HL-60 (cell line): ENCODE measurements at regions not wholly inside any gene's neighbourhood (a gene's known extent, or its start where the extent isn't known, plus 50 kb on each side); places are given as distances from the start of the nearest gene placed in this dataset.
A peak's percentile ranks its signal among the peaks of the same experiment; 100 is the strongest.

Source experiments
- DNase-seq, 2 experiments: peaks; one replicate each; pipeline ENCODE4 v3.0.0-alpha.2; 2010 to 2020; ENCODE audit warnings: low read depth in 1 of 2, low spot score in 1 of 2
- H3K27ac ChIP-seq: fragments of 250-450 bp; sonication (Bioruptor Pico); replicated peaks from 2 replicates; pipeline ENCODE4 v1.5.1; 2020; ENCODE audit warnings: mild to moderate bottlenecking, moderate library complexity
- H3K27me3 ChIP-seq: fragments of 250-450 bp; sonication (Bioruptor Pico); 2 replicates; pipeline ENCODE4 v1.5.1; 2021; ENCODE audit warnings: mild to moderate bottlenecking, moderate library complexity; ENCODE audit not compliant: insufficient read depth, poor library complexity, severe bottlenecking
- H3K4me3 ChIP-seq: replicated peaks from 2 replicates; pipeline ENCODE4 v1.5.1; 2011; ENCODE audit warnings: mild to moderate bottlenecking, control low read depth, low read length; ENCODE audit not compliant: insufficient read depth
- GABPA ChIP-seq: IDR thresholded peaks from 2 replicates; pipeline ENCODE4 v1.6.1; 2012; ENCODE audit warnings: low read depth
- POLR2AphosphoS5 ChIP-seq: IDR thresholded peaks from 2 replicates; pipeline ENCODE4 v1.6.1; 2012; ENCODE audit warnings: low read depth
- SPI1 ChIP-seq: IDR thresholded peaks from 2 replicates; pipeline ENCODE4 v1.6.1; 2012; ENCODE audit warnings: low read depth, mild to moderate bottlenecking, borderline replicate concordance
- TF ChIP-seq, protein P1 (sequence below): IDR thresholded peaks from 2 replicates; pipeline ENCODE4 v1.6.1; 2012; ENCODE audit warnings: low read depth; ENCODE audit not compliant: insufficient replicate concordance
- TF ChIP-seq, protein P2 (sequence below): IDR thresholded peaks from one replicate; pipeline ENCODE4 v1.5.1; 2011; ENCODE audit warnings: low read length, control low read depth, inconsistent platforms; ENCODE audit not compliant: insufficient read depth

DNA sequence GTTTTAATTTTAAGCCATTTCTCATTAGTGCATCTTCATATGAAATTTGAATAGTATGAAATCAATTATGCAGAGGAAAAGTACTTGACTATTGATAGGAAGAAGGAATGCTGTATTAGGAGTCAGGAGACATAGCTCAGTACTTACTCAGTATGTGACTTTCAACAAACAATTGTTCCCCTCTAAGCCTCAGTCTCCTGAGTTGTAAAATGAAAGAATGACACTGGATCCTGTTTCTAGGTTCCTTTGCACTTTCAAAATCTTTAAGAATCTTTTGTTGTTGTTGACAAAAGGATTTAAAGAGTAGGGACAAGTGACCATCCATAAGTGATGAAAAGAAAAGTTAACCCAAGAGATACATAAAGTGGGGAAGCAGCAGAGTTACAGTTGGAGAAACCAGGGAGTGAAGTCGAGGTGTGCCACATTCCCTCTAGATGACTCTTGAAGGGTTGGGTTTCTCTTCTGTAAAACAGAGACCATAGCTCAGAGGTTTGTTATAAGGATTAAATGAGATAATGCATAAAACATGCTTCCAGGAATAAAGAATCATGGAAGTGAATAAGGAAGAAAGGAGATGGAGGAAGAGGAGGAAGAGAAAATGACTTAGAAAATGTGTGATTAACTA lies 105.7 kb upstream of the KCNJ15 start:
- DNase-seq: no peak
- H3K27me3 ChIP-seq: peaks cover 5% of the 10 kb centered on the region
- no peak overlapping the region for H3K27ac ChIP-seq
- no peak overlapping the region for H3K4me3 ChIP-seq
- TF ChIP-seq, protein P1, sequence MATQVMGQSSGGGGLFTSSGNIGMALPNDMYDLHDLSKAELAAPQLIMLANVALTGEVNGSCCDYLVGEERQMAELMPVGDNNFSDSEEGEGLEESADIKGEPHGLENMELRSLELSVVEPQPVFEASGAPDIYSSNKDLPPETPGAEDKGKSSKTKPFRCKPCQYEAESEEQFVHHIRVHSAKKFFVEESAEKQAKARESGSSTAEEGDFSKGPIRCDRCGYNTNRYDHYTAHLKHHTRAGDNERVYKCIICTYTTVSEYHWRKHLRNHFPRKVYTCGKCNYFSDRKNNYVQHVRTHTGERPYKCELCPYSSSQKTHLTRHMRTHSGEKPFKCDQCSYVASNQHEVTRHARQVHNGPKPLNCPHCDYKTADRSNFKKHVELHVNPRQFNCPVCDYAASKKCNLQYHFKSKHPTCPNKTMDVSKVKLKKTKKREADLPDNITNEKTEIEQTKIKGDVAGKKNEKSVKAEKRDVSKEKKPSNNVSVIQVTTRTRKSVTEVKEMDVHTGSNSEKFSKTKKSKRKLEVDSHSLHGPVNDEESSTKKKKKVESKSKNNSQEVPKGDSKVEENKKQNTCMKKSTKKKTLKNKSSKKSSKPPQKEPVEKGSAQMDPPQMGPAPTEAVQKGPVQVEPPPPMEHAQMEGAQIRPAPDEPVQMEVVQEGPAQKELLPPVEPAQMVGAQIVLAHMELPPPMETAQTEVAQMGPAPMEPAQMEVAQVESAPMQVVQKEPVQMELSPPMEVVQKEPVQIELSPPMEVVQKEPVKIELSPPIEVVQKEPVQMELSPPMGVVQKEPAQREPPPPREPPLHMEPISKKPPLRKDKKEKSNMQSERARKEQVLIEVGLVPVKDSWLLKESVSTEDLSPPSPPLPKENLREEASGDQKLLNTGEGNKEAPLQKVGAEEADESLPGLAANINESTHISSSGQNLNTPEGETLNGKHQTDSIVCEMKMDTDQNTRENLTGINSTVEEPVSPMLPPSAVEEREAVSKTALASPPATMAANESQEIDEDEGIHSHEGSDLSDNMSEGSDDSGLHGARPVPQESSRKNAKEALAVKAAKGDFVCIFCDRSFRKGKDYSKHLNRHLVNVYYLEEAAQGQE: no peak
- TF ChIP-seq GABPA (no peak), SPI1 (no peak), POLR2AphosphoS5 (no peak)
- TF ChIP-seq, protein P2, sequence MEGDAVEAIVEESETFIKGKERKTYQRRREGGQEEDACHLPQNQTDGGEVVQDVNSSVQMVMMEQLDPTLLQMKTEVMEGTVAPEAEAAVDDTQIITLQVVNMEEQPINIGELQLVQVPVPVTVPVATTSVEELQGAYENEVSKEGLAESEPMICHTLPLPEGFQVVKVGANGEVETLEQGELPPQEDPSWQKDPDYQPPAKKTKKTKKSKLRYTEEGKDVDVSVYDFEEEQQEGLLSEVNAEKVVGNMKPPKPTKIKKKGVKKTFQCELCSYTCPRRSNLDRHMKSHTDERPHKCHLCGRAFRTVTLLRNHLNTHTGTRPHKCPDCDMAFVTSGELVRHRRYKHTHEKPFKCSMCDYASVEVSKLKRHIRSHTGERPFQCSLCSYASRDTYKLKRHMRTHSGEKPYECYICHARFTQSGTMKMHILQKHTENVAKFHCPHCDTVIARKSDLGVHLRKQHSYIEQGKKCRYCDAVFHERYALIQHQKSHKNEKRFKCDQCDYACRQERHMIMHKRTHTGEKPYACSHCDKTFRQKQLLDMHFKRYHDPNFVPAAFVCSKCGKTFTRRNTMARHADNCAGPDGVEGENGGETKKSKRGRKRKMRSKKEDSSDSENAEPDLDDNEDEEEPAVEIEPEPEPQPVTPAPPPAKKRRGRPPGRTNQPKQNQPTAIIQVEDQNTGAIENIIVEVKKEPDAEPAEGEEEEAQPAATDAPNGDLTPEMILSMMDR: no peak

DNA sequence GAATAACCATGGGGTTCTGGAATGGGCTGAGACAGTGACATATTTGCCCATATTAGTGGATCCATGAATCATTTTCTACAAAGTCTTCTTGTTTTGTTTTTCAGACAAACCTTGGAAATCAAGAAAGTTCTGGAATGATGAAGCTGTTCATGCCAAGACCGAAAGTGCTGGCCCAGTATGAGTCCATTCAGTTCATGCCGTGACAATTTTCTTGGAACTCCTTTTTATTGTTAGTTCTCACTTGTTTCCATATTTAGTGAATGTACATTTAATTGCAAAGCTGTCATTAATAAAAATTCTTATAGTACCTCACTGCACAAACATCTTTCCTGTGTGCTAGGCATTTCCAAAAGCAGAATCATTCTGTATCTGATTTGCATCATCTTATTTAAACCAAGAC lies 100.6 kb upstream of the KCNJ15 start:
- Histone ChIP-seq H3K4me3 (no peak overlapping the region), H3K27me3 (no peaks in the 10 kb centered on the region), H3K27ac (no peak overlapping the region)
- DNase-seq: no peak
- TF ChIP-seq SPI1 (no peak), GABPA (no peak), POLR2AphosphoS5 (no peak)
- TF ChIP-seq, protein P1: no peak
- TF ChIP-seq, protein P2: no peak

DNA sequence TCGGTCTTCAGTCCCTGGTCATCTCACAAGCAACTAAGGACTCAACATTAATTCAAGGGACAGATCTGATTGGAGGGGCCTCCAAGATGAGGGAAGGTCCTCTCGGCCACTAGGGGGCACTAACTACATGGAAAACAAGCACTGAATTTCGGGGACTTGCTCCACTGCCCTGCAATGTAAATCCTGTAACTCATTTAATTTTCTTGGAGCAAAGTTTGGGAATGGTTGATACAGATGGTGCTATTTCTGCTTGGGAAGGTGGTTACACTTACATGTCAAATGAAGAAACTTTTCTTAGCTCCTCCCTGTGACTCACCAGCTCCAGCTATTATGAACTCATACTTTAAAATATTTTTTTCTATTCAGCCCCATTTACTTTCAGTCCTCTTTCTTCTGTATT lies 97.4 kb upstream of the KCNJ15 start:
- no peak for TF ChIP-seq SPI1
- TF ChIP-seq, protein P2: peak; percentile 76
- no peak overlapping the region for H3K27ac ChIP-seq

DNA sequence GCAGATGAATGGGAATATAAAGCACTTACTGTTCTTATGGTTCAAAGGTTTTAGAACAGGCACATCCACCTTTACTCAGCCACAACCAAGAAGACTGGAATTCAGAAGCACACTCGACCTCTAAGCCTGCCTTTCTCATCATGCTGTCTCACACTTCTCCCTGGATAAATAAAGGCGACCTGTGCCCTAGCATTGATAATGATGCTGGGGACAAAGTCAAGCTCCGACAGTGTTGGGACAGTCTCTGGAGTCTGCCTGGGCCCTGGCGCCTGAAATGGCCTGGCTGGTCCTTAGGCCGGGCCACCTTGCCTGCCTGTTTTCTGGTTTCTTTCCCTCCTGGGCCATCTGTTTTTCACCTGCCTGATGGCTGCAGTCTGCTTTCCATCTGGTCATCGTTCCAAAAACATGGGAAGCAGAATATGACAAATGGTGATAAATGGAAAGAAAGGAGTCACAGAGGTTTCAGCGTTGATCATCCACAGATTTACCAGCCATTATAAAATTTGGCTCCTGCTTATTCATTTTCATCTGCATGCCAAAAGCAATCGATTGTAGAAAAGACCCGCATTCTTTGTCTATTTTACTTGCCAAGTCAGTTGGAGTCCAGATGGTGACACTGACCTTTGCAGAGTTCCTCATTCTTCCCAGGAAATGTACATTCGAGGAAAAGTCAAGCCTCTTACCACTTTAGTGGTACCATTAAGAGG lies 91.2 kb upstream of the KCNJ15 start:
- no peak overlapping the region for H3K4me3 ChIP-seq
- no peak for DNase-seq
- TF ChIP-seq SPI1 (no peak), GABPA (no peak), POLR2AphosphoS5 (no peak)
- TF ChIP-seq, protein P2: no peak
- TF ChIP-seq, protein P1: no peak
- H3K27ac ChIP-seq: no peak overlapping the region
- no peaks in the 10 kb centered on the region for H3K27me3 ChIP-seq

More for the DNA sequence above, 97.4 kb upstream of the KCNJ15 start:
- H3K4me3 ChIP-seq: no peak overlapping the region
- peak; percentile 32 to 74 for DNase-seq
- H3K27me3 ChIP-seq: no peaks in the 10 kb centered on the region
